HepG2 (cell line): ENCODE measurements at regions not wholly inside any gene's neighbourhood (a gene's known extent, or its start where the extent isn't known, plus 50 kb on each side); places are given as distances from the start of the nearest gene placed in this dataset.

Source experiments
- ATAC-seq: fragments of 200-7000 bp; cut with Tn5 transposase; 3 replicates; pipeline ENCODE4 v1.9.1; 2020; ENCODE audit warnings: mild to moderate bottlenecking, moderate library complexity
- BruUV-seq: library from RNA; stranded (reverse); fragments of 400-500 nt; replicated peaks from 2 replicates; lab custom pipeline; 2021; lab: Mats Ljungman, UMichigan
- CTCF ChIA-PET: fragments of 300-600 bp; formaldehyde crosslinking; extraction: SDS; loops from one replicate; lab custom pipeline; 2021; ENCODE audit warnings: low total read pairs, inconsistent platforms, low intra/inter-chr PET ratio; lab: Yijun Ruan, JAX
- POLR2A ChIA-PET: fragments of 350-600 bp; sonication (Branson Sonifier 250); formaldehyde crosslinking; loops from one replicate; lab custom pipeline; 2020; ENCODE audit warnings: antibody characterized with exemption, inconsistent platforms; lab: Yijun Ruan, JAX
- DNase-seq: peaks from one replicate; pipeline ENCODE4 v3.0.0-alpha.2; 2015; ENCODE audit warnings: low spot score
- FAIRE-seq: peaks from 3 replicates; lab custom pipeline; 2011; peaks lifted over from hg19 to GRCh38; lab: Jason Lieb, UNC
- H2AFZ ChIP-seq: one replicate; pipeline ENCODE4 v1.6.1; 2011; ENCODE audit warnings: low read length, inconsistent platforms
- H3K27ac ChIP-seq: fragments of 300-600 bp; 3 replicates; pipeline ENCODE4 v1.8.0; 2011; ENCODE audit warnings: mixed run types, mild to moderate bottlenecking, mixed read lengths, low read length, inconsistent platforms; ENCODE audit not compliant: insufficient read depth; ENCODE audit errors: extremely low read length
- H3K27me3 ChIP-seq, 2 experiments: fragments of 200-600 bp in 1 of 2; 2 replicates in 1 of 2; 3 replicates in 1 of 2; pipeline versions ENCODE4 v1.6.0 to v1.8.0; 2011; ENCODE audit warnings: low read length in 2 of 2, mild to moderate bottlenecking in 2 of 2, moderate library complexity in 2 of 2, inconsistent platforms in 1 of 2; ENCODE audit not compliant: insufficient read depth in 2 of 2, control insufficient read depth in 1 of 2
- H3K36me3 ChIP-seq, 2 experiments: fragments of 200-600 bp in 1 of 2; replicated peaks in 1 of 2; 2 replicates in 1 of 2; 3 replicates in 1 of 2; pipeline versions ENCODE4 v1.5.1 to v1.8.0; 2011; ENCODE audit warnings: low read length in 2 of 2, inconsistent platforms in 1 of 2; ENCODE audit not compliant: insufficient read depth in 2 of 2, control insufficient read depth in 1 of 2
- H3K4me1 ChIP-seq: 2 replicates; pipeline ENCODE4 v1.5.1; 2012; ENCODE audit warnings: low read length, inconsistent platforms; ENCODE audit not compliant: insufficient read depth
- H3K4me2 ChIP-seq: 2 replicates; pipeline ENCODE4 v1.6.0; 2011; ENCODE audit warnings: low read depth, low read length, inconsistent platforms
- H3K4me3 ChIP-seq, 3 experiments: fragments of 200-600 bp in 1 of 3; sonication (generic), shearing (Covaris generic) in 1 of 3; replicated peaks in 1 of 3; 2 replicates each; pipeline ENCODE4 v1.5.1; 2011 to 2016; ENCODE audit warnings: low read length in 3 of 3, inconsistent platforms in 2 of 3, low read depth in 2 of 3, mild to moderate bottlenecking in 2 of 3, control low read depth in 1 of 3, mixed read lengths in 1 of 3; ENCODE audit not compliant: insufficient read depth in 1 of 3
- H3K79me2 ChIP-seq: one replicate; pipeline ENCODE4 v1.6.1; 2011; ENCODE audit warnings: low read length, inconsistent platforms; ENCODE audit not compliant: insufficient read depth
- H3K9ac ChIP-seq: 2 replicates; pipeline ENCODE4 v1.6.0; 2011; ENCODE audit warnings: mild to moderate bottlenecking, low read depth, low read length, inconsistent platforms; ENCODE audit not compliant: insufficient read depth
- H3K9me3 ChIP-seq: 2 replicates; pipeline ENCODE4 v1.5.1; 2012; ENCODE audit warnings: mild to moderate bottlenecking, low read length
- H4K20me1 ChIP-seq: 2 replicates; pipeline ENCODE4 v1.6.0; 2011; ENCODE audit warnings: inconsistent platforms, mild to moderate bottlenecking, low read length, moderate library complexity; ENCODE audit not compliant: insufficient read depth
- ARNTL ChIP-seq: sonication (generic); formaldehyde crosslinking; IDR thresholded peaks from 2 replicates; pipeline ENCODE4 v1.4.0; 2020; ENCODE audit warnings: mild to moderate bottlenecking, missing genetic modification reagents
- MAFF ChIP-seq: IDR thresholded peaks from 2 replicates; pipeline ENCODE4 v1.6.1; 2011; ENCODE audit warnings: low read depth, low read length, improper control_type of control experiment
- MAFK ChIP-seq, 2 experiments: IDR thresholded peaks in 1 of 2; conservative IDR thresholded peaks in 1 of 2; 2 replicates each; pipeline ENCODE4 v1.6.1; 2011; ENCODE audit warnings: improper control_type of control experiment in 2 of 2, low read length in 2 of 2
- MYC ChIP-seq: sonication (generic); formaldehyde crosslinking; IDR thresholded peaks from 2 replicates; pipeline ENCODE4 v1.9.0; 2021; ENCODE audit warnings: missing genetic modification reagents, borderline replicate concordance
- PRPF4 ChIP-seq: fragments of 200-400 bp; formaldehyde crosslinking; IDR thresholded peaks from 2 replicates; pipeline ENCODE4 v1.6.1; 2016; ENCODE audit warnings: low read length, low read depth; ENCODE audit not compliant: poor library complexity, severe bottlenecking
- RFX3 ChIP-seq: IDR thresholded peaks from 2 replicates; pipeline ENCODE4 v1.6.1; 2016; ENCODE audit warnings: missing biosample characterization, missing genetic modification reagents
- SKI ChIP-seq: fragments of 450-650 bp; IDR thresholded peaks from one replicate; pipeline ENCODE4 v1.6.1; 2018; ENCODE audit warnings: mild to moderate bottlenecking; ENCODE audit not compliant: partially characterized antibody
- ZFP36L1 ChIP-seq: sonication (generic); formaldehyde crosslinking; IDR thresholded peaks from 2 replicates; pipeline ENCODE4 v1.8.0; 2022; ENCODE audit warnings: mild to moderate bottlenecking, missing genetic modification reagents, moderate library complexity
- ZNF24 ChIP-seq: fragments of 450-650 bp; IDR thresholded peaks from 2 replicates; pipeline ENCODE4 v1.6.1; 2017; ENCODE audit warnings: antibody characterized with exemption, mild to moderate bottlenecking
- ZNF530 ChIP-seq: sonication (generic); formaldehyde crosslinking; IDR thresholded peaks from 2 replicates; pipeline ENCODE4 v1.5.0; 2020; ENCODE audit warnings: low read depth, mild to moderate bottlenecking, missing genetic modification reagents
- ZNF841 ChIP-seq: sonication (generic); formaldehyde crosslinking; IDR thresholded peaks from 2 replicates; pipeline ENCODE4 v1.8.1; 2023; ENCODE audit warnings: missing genetic modification reagents, borderline replicate concordance
- WGBS: methylation state at CpG from one replicate; pipeline ENCODE4 v1.1.6; 2017; ENCODE audit warnings: low lambda C conversion rate; 5-methylcytosine and 5-hydroxymethylcytosine counted together
- in situ Hi-C: cut with HindIII; loops from 2 replicates; pipeline ENCODE4 v1.10.0; 2017; ENCODE audit warnings: low pct_unique_long_range_greater_than_20kb; ENCODE audit not compliant: extremely low pct_ligation_motif_present
- intact Hi-C: fragments of 100-400 bp; cut with micrococcal nuclease; formaldehyde crosslinking; loops from one replicate; pipeline ENCODE4 v1.10.0; 2022; ENCODE audit not compliant: unreplicated experiment
- TF ChIP-seq, protein P1 (sequence below): sonication (generic); formaldehyde crosslinking; IDR thresholded peaks from 2 replicates; pipeline ENCODE4 v1.4.0; 2020; ENCODE audit warnings: missing genetic modification reagents, borderline replicate concordance
- TF ChIP-seq, protein P2 (sequence below): sonication (generic); formaldehyde crosslinking; IDR thresholded peaks from 2 replicates; pipeline ENCODE4 v1.4.0; 2020; ENCODE audit warnings: mild to moderate bottlenecking, missing genetic modification reagents

DNA sequence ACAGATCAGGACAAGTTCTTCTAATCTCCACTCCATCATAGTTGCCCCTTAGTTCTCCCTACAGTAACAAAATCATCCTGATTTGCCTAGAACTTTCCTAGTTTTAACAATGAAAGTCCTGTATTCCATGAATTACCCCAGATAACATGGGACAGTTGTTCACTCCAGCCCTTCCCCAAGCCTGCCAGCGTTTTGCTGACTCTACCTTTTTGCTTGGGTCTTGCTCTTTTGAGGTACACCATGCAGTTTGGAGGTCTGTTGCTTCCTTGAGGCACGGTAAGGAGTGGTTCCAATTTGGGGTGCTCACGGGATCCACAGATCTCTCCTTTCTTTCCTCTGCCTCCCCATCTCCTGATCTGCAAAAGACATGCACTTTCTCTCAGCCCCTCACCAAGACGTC is 61.6 kb upstream of the DYRK2 start:
- H3K79me2 ChIP-seq, result no peaks in the 10 kb centered on the region
- no peak for ATAC-seq
- no peak overlapping the region for H2AFZ ChIP-seq
- TF ChIP-seq PRPF4 (no peak), MYC (CRISPR knock-in tag) (no peak), ZNF841 (CRISPR knock-in tag) (no peak), SKI (no peak), MAFK (conservative IDR thresholded peaks at IDR 0.05 in 1 of 2, IDR thresholded peaks at IDR 0.05 in 1 of 2; ENCODE audit: low read length in 2 of 2) (peak; percentile 62 to 77), MAFF (peak; percentile 64)
- TF ChIP-seq, protein P1, sequence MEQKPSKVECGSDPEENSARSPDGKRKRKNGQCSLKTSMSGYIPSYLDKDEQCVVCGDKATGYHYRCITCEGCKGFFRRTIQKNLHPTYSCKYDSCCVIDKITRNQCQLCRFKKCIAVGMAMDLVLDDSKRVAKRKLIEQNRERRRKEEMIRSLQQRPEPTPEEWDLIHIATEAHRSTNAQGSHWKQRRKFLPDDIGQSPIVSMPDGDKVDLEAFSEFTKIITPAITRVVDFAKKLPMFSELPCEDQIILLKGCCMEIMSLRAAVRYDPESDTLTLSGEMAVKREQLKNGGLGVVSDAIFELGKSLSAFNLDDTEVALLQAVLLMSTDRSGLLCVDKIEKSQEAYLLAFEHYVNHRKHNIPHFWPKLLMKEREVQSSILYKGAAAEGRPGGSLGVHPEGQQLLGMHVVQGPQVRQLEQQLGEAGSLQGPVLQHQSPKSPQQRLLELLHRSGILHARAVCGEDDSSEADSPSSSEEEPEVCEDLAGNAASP (CRISPR knock-in tag), result no peak
- no peaks in the 10 kb centered on the region for H3K9me3 ChIP-seq
- no peaks in the 10 kb centered on the region for H4K20me1 ChIP-seq
- H3K4me2 ChIP-seq, result no peak overlapping the region
- H3K36me3 ChIP-seq, result no peaks in the 10 kb centered on the region
- peaks cover 0 to 8% of the 10 kb centered on the region in 2 experiments; a peak in 3 of 5 replicates for H3K27me3 ChIP-seq
- no peak overlapping the region for H3K4me3 ChIP-seq
- CTCF ChIA-PET, result no interaction called here
- intact Hi-C loops, result no loop called here
- FAIRE-seq, result no peak
- H3K27ac ChIP-seq, result no peak overlapping the region
- DNase-seq, result no peak
- in situ Hi-C loops, result no loop called here
- 0% methylated on average over 4 of the region's 4 CpGs for WGBS
- POLR2A ChIA-PET, result no interaction called here
- no peaks in the 10 kb centered on the region for H3K4me1 ChIP-seq
- no TSS peak for BruUV-seq
- no peak overlapping the region for H3K9ac ChIP-seq

DNA sequence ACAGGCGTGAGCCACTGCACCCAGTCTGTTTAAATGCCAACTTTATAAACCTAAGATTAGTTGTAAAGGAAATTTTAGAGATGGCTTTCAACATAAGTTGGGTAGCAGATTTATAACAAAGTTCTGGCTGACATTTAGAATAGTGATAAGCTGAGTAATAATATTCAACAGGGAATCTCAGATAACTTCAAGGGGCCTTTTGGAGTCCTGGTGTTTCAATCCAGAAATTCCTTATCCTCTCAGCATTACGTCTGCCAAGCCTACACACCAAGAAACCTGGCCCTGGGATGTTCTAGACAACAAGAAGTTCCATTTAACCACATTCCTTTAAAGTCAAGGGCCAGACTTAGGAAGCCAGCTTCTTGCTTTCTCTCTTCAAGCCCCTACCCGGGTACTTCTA is 59.5 kb upstream of the DYRK2 start:
- no peak overlapping the region for H3K9ac ChIP-seq
- no peaks in the 10 kb centered on the region for H4K20me1 ChIP-seq
- H2AFZ ChIP-seq, result no peak overlapping the region
- FAIRE-seq, result no peak
- peaks cover 0 to 8% of the 10 kb centered on the region in 2 experiments; a peak in 3 of 5 replicates for H3K27me3 ChIP-seq
- no peak overlapping the region for H3K4me2 ChIP-seq
- H3K27ac ChIP-seq, result no peak overlapping the region
- no peak overlapping the region for H3K4me3 ChIP-seq
- CTCF ChIA-PET, result no interaction called here
- no peaks in the 10 kb centered on the region for H3K36me3 ChIP-seq
- TF ChIP-seq RFX3 (no peak), ARNTL (CRISPR knock-in tag) (no peak), ZNF530 (no peak), ZNF24 (no peak), ZFP36L1 (no peak)
- TF ChIP-seq, protein P2, sequence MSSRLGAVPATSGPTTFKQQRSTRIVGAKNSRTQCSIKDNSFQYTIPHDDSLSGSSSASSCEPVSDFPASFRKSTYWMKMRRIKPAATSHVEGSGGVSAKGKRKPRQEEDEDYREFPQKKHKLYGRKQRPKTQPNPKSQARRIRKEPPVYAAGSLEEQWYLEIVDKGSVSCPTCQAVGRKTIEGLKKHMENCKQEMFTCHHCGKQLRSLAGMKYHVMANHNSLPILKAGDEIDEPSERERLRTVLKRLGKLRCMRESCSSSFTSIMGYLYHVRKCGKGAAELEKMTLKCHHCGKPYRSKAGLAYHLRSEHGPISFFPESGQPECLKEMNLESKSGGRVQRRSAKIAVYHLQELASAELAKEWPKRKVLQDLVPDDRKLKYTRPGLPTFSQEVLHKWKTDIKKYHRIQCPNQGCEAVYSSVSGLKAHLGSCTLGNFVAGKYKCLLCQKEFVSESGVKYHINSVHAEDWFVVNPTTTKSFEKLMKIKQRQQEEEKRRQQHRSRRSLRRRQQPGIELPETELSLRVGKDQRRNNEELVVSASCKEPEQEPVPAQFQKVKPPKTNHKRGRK (CRISPR knock-in tag), result no peak
- TF ChIP-seq, all 625 proteins: peak for 0
- WGBS, result 6% methylated on average over 3 of the region's 3 CpGs
- no peaks in the 10 kb centered on the region for H3K9me3 ChIP-seq
- no peak for DNase-seq
- no TSS peak for BruUV-seq
- intact Hi-C loops, result no loop called here
- in situ Hi-C loops, result no loop called here
- POLR2A ChIA-PET, result no interaction called here
- no peak for ATAC-seq
- no peaks in the 10 kb centered on the region for H3K4me1 ChIP-seq
- H3K79me2 ChIP-seq, result no peaks in the 10 kb centered on the region
